Epithelial cell of proximal tubule (primary cell): ENCODE measurements at regions not wholly inside any gene's neighbourhood (a gene's known extent, or its start where the extent isn't known, plus 50 kb on each side); places are given as distances from the start of the nearest gene placed in this dataset.

Source experiments
- DNase-seq: peaks from one replicate; pipeline ENCODE4 v3.0.0-alpha.2; 2011; ENCODE audit warnings: low read depth
- H3K4me3 ChIP-seq: 2 replicates; pipeline ENCODE4 v1.5.1; 2011; ENCODE audit warnings: low read depth, mild to moderate bottlenecking, low read length
- CTCF ChIP-seq: conservative IDR thresholded peaks from 2 replicates; pipeline ENCODE4 v1.5.1; 2012; ENCODE audit warnings: low read depth, mild to moderate bottlenecking, low read length

- no peak for TF ChIP-seq CTCF
- DNase-seq, result no peak
- H3K4me3 ChIP-seq, result no peak overlapping the region
Observed at GRCh38 chr4:176432811-176433540, 113.2 kb downstream of the SPCS3 start.

- H3K4me3 ChIP-seq, result no peak overlapping the region
- no peak for TF ChIP-seq CTCF
- DNase-seq, result no peak
Observed at GRCh38 chr4:176433983-176434382, 114.2 kb downstream of the SPCS3 start.

- no peak for DNase-seq
Observed at GRCh38 chr4:176435901-176436292, 116.1 kb downstream of the SPCS3 start.

GRCh38 chr4:176436293-176436973, 116.7 kb downstream of the SPCS3 start:
- TF ChIP-seq CTCF, result no peak
- no peak overlapping the region for H3K4me3 ChIP-seq
- DNase-seq, result no peak

More at GRCh38 chr4:176435901-176436292, 116.1 kb downstream of the SPCS3 start:
- no peak for TF ChIP-seq CTCF
- no peak overlapping the region for H3K4me3 ChIP-seq

- no peak for TF ChIP-seq CTCF
- H3K4me3 ChIP-seq, result no peak overlapping the region
- no peak for DNase-seq
Observed at GRCh38 chr4:176437756-176438155, 118.0 kb downstream of the SPCS3 start.

- DNase-seq, result no peak
- TF ChIP-seq CTCF, result no peak
- H3K4me3 ChIP-seq, result no peak overlapping the region
Observed at GRCh38 chr4:176438401-176438800, 118.6 kb downstream of the SPCS3 start.
